MCF 10A (cell line): ENCODE measurements at regions not wholly inside any gene's neighbourhood (a gene's known extent, or its start where the extent isn't known, plus 50 kb on each side); places are given as distances from the start of the nearest gene placed in this dataset.

Experiments used
- BruUV-seq: library from RNA; stranded (reverse); fragments of 400-500 nt; replicated peaks from 2 replicates; lab custom pipeline; 2021; lab: Mats Ljungman, UMichigan
- CTCF ChIA-PET: fragments of 300-600 bp; sonication (Branson Sonifier 250); formaldehyde crosslinking; extraction: SDS; loops from one replicate; lab custom pipeline; 2021; ENCODE audit warnings: antibody characterized with exemption, inconsistent platforms; lab: Yijun Ruan, JAX
- POLR2A ChIA-PET: fragments of 300-600, 350-650 bp; sonication (Branson Sonifier 250); formaldehyde crosslinking; extraction: SDS; loops from one replicate; lab custom pipeline; 2020; ENCODE audit warnings: antibody characterized with exemption, inconsistent platforms; lab: Yijun Ruan, JAX
- DNase-seq: peaks from one replicate; pipeline ENCODE4 v3.0.0-alpha.2; 2018; ENCODE audit not compliant: unreplicated experiment
- H3K27ac Mint-ChIP-seq: one replicate; pipeline ENCODE4 v1.8.0; 2022; ENCODE audit warnings: mild to moderate bottlenecking, low read depth, mixed read lengths; ENCODE audit not compliant: unreplicated experiment
- H3K27me3 Mint-ChIP-seq: one replicate; pipeline ENCODE4 v1.8.0; 2022; ENCODE audit warnings: mixed read lengths; ENCODE audit not compliant: insufficient read depth, unreplicated experiment
- H3K36me3 Mint-ChIP-seq: one replicate; pipeline ENCODE4 v1.8.0; 2022; ENCODE audit warnings: mild to moderate bottlenecking, moderate library complexity, mixed read lengths; ENCODE audit not compliant: insufficient read depth, unreplicated experiment
- H3K4me1 Mint-ChIP-seq: one replicate; pipeline ENCODE4 v1.8.0; 2022; ENCODE audit warnings: mixed read lengths; ENCODE audit not compliant: insufficient read depth, unreplicated experiment
- H3K4me3 Mint-ChIP-seq: one replicate; pipeline ENCODE4 v1.8.0; 2022; ENCODE audit warnings: mild to moderate bottlenecking, moderate library complexity, mixed read lengths; ENCODE audit not compliant: unreplicated experiment
- H3K9me3 Mint-ChIP-seq: one replicate; pipeline ENCODE4 v1.8.0; 2022; ENCODE audit warnings: mixed read lengths; ENCODE audit not compliant: unreplicated experiment
- intact Hi-C: fragments of 100-400 bp; cut with micrococcal nuclease; formaldehyde crosslinking; loops from 2 replicates; pipeline ENCODE4 v1.14.1; 2022
- TF ChIP-seq, protein P1 (sequence below): fragments of 200-600 bp; IDR thresholded peaks from one replicate; pipeline ENCODE4 v1.8.0; 2022; ENCODE audit warnings: antibody characterized with exemption, mild to moderate bottlenecking; ENCODE audit not compliant: unreplicated experiment

DNA sequence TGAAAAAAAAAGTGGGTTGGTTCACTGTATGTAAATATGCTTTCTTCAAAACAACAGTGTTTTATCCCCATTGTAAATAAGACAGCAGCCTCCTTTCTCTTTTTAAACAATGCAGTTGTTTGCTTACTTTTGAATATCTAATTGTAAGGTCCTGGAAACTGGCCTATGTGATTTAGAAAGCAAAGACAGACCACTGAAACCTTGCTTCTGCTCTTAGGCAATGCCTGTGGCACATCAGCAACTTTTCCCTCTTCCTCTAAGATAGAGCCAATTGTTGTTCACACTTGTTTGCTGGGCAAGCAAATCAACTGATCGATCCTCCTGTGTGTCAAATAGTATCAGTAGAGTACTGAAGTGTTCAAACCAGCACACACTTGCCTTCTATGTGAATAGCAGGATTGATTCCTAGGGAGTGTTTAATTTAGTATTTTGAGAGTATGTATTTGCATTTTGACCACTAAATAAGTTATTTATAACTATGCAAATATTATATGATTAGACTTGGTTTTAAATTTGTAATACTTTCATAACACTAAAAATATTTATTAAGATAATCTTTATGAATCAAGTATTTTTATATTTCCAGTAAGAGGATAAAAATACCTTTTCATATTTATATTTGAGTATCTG lies 55.4 kb upstream of the GRPR start:
- DNase-seq, result no peak
- intact Hi-C loops, result no loop called here
- TF ChIP-seq, protein P1, sequence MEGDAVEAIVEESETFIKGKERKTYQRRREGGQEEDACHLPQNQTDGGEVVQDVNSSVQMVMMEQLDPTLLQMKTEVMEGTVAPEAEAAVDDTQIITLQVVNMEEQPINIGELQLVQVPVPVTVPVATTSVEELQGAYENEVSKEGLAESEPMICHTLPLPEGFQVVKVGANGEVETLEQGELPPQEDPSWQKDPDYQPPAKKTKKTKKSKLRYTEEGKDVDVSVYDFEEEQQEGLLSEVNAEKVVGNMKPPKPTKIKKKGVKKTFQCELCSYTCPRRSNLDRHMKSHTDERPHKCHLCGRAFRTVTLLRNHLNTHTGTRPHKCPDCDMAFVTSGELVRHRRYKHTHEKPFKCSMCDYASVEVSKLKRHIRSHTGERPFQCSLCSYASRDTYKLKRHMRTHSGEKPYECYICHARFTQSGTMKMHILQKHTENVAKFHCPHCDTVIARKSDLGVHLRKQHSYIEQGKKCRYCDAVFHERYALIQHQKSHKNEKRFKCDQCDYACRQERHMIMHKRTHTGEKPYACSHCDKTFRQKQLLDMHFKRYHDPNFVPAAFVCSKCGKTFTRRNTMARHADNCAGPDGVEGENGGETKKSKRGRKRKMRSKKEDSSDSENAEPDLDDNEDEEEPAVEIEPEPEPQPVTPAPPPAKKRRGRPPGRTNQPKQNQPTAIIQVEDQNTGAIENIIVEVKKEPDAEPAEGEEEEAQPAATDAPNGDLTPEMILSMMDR, result no peak
- Mint-ChIP-seq H3K27ac (no peak overlapping the region), H3K9me3 (peaks cover under 1% of the 10 kb centered on the region), H3K36me3 (no peaks in the 10 kb centered on the region), H3K4me1 (no peaks in the 10 kb centered on the region), H3K27me3 (peaks cover 20% of the 10 kb centered on the region), H3K4me3 (no peak overlapping the region)
- ChIA-PET POLR2A (no interaction called here), CTCF (no interaction called here)
- BruUV-seq, result no TSS peak

DNA sequence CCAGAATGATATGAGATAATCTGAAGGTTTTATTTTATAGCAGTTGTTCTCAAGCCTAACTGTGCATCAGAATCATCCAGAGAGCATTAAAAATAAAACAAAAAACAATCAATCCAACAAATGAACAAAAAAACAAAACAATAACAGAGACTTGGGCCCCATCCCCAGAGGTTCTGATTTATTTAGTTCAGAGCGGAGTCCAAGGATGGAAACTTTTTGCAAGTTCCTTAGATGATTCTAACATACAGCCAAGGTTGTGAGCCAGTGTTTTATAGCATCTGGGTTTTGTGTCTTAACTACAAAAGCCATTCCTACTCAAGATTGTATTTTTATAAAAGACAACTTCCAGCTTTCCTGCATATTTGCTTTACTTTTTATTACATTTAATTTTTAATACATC lies 59.4 kb upstream of the GRPR start:
- Mint-ChIP-seq H3K9me3 (no peaks in the 10 kb centered on the region), H3K27me3 (peaks cover 14% of the 10 kb centered on the region), H3K27ac (no peak overlapping the region), H3K4me3 (no peak overlapping the region), H3K36me3 (no peaks in the 10 kb centered on the region), H3K4me1 (no peaks in the 10 kb centered on the region)
- POLR2A ChIA-PET, result no interaction called here
- intact Hi-C loops, result no loop called here
- TF ChIP-seq, protein P1, result no peak
- BruUV-seq, result no TSS peak
- CTCF ChIA-PET, result no interaction called here
- DNase-seq, result no peak

DNA sequence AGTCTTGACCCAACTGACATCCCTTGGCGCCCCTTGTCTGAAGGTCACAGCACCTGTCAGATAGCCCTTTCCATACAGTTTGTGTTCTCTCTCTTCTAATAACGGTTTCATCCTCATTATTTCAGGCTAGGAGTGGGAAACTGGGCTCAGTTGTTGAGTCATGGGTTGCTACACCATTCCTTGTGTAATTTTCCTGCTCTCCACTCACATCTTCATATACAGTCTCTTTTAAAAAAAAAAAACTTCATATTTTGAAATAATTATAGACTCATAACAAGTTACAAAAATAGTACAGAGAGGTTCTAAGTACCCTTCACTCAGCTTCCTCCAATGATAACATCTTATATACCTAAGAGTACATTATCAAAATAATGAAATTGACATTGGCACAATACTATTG lies 60.2 kb upstream of the GRPR start:
- TF ChIP-seq, protein P1, result no peak
- no peaks in the 10 kb centered on the region for H3K9me3 Mint-ChIP-seq
- DNase-seq, result peak; percentile 23
- no peaks in the 10 kb centered on the region for H3K4me1 Mint-ChIP-seq
- ChIA-PET CTCF (interaction anchor here (0.7 kb wide), 1 partner anchor 10 kb away, joined by 3 read pairs; no protein-coding TSS in a partner anchor), POLR2A (no interaction called here)
- peaks cover 22% of the 10 kb centered on the region for H3K27me3 Mint-ChIP-seq
- no TSS peak for BruUV-seq
- intact Hi-C loops, result no loop called here
- H3K27ac Mint-ChIP-seq, result no peak overlapping the region
- no peak overlapping the region for H3K4me3 Mint-ChIP-seq
- no peaks in the 10 kb centered on the region for H3K36me3 Mint-ChIP-seq

- ChIA-PET POLR2A (no interaction called here), CTCF (no interaction called here)
- Mint-ChIP-seq H3K27me3 (peaks cover 22% of the 10 kb centered on the region), H3K27ac (no peak overlapping the region), H3K9me3 (no peaks in the 10 kb centered on the region), H3K4me3 (no peak overlapping the region), H3K36me3 (no peaks in the 10 kb centered on the region), H3K4me1 (no peaks in the 10 kb centered on the region)
- no TSS peak for BruUV-seq
- intact Hi-C loops, result no loop called here
- TF ChIP-seq, protein P1, result no peak
- peak; percentile 38 for DNase-seq
Measured at GRCh38 chrX:16061296-16061695, 62.1 kb upstream of the GRPR start.
